Vagina (tissue), 2 donors: ENCODE measurements at regions not wholly inside any gene's neighbourhood (a gene's known extent, or its start where the extent isn't known, plus 50 kb on each side); places are given as distances from the start of the nearest gene placed in this dataset.
"Not testable (repeated sequence)": the region's sequence is repeated elsewhere in the genome, so short reads cannot be mapped to it uniquely, and the experiment has no call there.

Experiments
- CTCF ChIP-seq, 3 experiments: fragments of 450-650 bp in 2 of 3; fragments of 200-600 bp in 1 of 3; sonication (generic) in 1 of 3; IDR thresholded peaks; one replicate each; pipeline ENCODE4 v1.5.1; 2017 to 2019; ENCODE audit warnings: antibody characterized with exemption in 3 of 3, mild to moderate bottlenecking in 2 of 3, moderate library complexity in 2 of 3
- POLR2A ChIP-seq, 2 donors: fragments of 450-650 bp; IDR thresholded peaks; one replicate each; pipeline ENCODE4 v1.6.1; 2017; ENCODE audit warnings: antibody characterized with exemption in 2 of 2, mild to moderate bottlenecking in 2 of 2, moderate library complexity in 2 of 2
- POLR2AphosphoS5 ChIP-seq, 2 donors: sonication (generic); formaldehyde crosslinking; IDR thresholded peaks; one replicate each; pipeline ENCODE4 v1.9.0; 2017; ENCODE audit warnings: antibody characterized with exemption in 2 of 2, mild to moderate bottlenecking in 2 of 2, low read depth in 1 of 2; ENCODE audit not compliant: insufficient read depth in 1 of 2

- not testable (repeated sequence) for TF ChIP-seq CTCF (IDR thresholded peaks at IDR 0.05); POLR2A (IDR thresholded peaks at IDR 0.05); POLR2AphosphoS5 (IDR thresholded peaks at IDR 0.05; ENCODE audit: insufficient read depth in 1 of 2, low read depth in 1 of 2)
Measured at GRCh38 chr15:34520010-34520409, 63.4 kb downstream of the GOLGA8B start.
